ENCODE measurements at regions not wholly inside any gene's neighbourhood (a gene's known extent, or its start where the extent isn't known, plus 50 kb on each side); places are given as distances from the start of the nearest gene placed in this dataset.

DNA sequence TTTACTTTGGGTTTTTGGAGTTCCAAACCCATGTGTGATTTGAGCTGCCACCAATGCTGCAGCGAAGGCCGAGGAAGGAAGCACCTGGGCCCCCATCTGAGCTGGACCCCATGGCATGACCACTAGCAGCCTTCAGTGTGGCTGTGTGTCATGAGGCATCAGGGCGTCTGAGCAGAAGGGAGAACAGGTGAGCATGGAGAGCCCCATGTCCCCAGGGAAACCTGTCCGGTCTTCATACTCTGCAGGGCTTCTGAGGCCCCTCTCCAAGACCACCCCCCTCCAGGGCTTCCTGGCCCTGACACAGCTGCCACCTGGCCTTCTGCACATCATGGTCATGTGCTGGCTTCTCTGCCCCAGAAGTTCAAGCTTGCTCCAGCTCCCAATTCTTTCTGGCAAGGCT, 169.1 kb upstream of the CST7 start:
- no peak for TF ChIP-seq POLR2A (IDR thresholded peaks at IDR 0.05)
- TF ChIP-seq, protein P1, sequence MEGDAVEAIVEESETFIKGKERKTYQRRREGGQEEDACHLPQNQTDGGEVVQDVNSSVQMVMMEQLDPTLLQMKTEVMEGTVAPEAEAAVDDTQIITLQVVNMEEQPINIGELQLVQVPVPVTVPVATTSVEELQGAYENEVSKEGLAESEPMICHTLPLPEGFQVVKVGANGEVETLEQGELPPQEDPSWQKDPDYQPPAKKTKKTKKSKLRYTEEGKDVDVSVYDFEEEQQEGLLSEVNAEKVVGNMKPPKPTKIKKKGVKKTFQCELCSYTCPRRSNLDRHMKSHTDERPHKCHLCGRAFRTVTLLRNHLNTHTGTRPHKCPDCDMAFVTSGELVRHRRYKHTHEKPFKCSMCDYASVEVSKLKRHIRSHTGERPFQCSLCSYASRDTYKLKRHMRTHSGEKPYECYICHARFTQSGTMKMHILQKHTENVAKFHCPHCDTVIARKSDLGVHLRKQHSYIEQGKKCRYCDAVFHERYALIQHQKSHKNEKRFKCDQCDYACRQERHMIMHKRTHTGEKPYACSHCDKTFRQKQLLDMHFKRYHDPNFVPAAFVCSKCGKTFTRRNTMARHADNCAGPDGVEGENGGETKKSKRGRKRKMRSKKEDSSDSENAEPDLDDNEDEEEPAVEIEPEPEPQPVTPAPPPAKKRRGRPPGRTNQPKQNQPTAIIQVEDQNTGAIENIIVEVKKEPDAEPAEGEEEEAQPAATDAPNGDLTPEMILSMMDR (IDR thresholded peaks at IDR 0.05) = no peak

Data from gastroesophageal sphincter (tissue), 3 donors.